Stimulated activated effector memory CD8-positive, alpha-beta T cell treated with anti-CD3 and anti-CD28 coated beads, Interleukin-12 subunit alpha, Interleukin-12 subunit beta, amount 100 ng/mL, for 72 hours (primary cell): ENCODE measurements at regions not wholly inside any gene's neighbourhood (a gene's known extent, or its start where the extent isn't known, plus 50 kb on each side); places are given as distances from the start of the nearest gene placed in this dataset.
"Not testable (repeated sequence)": the region's sequence is repeated elsewhere in the genome, so short reads cannot be mapped to it uniquely, and the experiment has no call there.

Source experiments
- ATAC-seq: fragments of 150-1000 bp; cut with Tn5 transposase; 2 replicates; pipeline ENCODE4 v1.10.0; 2021
- DNase-seq, 2 donors: peaks; one replicate each; pipeline ENCODE4 v3.0.0; 2021 to 2022; ENCODE audit warnings: low spot score in 2 of 2
- H3K27ac Mint-ChIP-seq: one replicate; pipeline ENCODE4 v1.8.0; 2022; ENCODE audit warnings: mild to moderate bottlenecking, mixed read lengths
- H3K36me3 Mint-ChIP-seq: one replicate; pipeline ENCODE4 v1.8.0; 2022; ENCODE audit warnings: mild to moderate bottlenecking, mixed read lengths
- H3K4me1 Mint-ChIP-seq: one replicate; pipeline ENCODE4 v1.8.0; 2022; ENCODE audit warnings: mixed read lengths
- H3K4me3 Mint-ChIP-seq: one replicate; pipeline ENCODE4 v1.8.0; 2022; ENCODE audit warnings: mild to moderate bottlenecking, mixed read lengths
- H3K9me3 Mint-ChIP-seq: one replicate; pipeline ENCODE4 v1.8.0; 2022; ENCODE audit warnings: mixed read lengths

DNA sequence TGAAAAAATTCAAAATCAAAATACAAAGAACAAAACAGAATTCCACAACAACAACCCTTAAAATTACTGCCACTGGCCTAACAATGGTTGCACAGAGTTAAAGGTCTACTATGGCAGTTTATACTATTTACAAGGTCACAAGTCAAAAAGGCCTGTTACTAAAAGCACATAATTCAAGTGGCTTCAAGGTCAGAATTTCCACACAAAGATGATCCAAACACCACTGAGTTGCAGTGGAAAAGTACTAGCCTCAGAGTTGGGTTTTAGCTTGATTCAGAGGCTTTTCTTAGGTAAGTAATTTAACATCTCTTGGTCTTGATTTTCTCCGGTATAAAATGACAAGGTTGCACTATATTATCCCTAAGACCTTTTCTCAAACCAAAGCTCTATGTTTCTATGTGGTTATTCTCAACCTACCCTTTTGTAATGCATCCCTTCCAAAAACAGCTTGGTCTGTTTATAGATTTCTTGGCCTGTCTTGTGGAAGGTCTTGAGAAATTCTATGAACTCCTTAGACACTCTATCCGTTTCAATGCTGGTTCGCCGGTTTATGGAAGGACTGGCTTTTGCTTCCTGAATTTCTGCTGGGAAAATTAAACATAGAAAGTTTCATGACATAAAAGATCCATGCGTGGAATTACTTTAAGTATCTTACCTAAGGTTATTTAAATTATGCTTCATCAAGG lies 69.5 kb downstream of the MDH2 start:
- H3K4me1 Mint-ChIP-seq, H3K36me3 Mint-ChIP-seq, ATAC-seq, DNase-seq, H3K27ac Mint-ChIP-seq, H3K9me3 Mint-ChIP-seq, H3K4me3 Mint-ChIP-seq: not testable (repeated sequence)

- not testable (repeated sequence) for ATAC-seq, H3K9me3 Mint-ChIP-seq, H3K4me3 Mint-ChIP-seq, H3K36me3 Mint-ChIP-seq, H3K4me1 Mint-ChIP-seq, H3K27ac Mint-ChIP-seq, DNase-seq
These were observed 70.5 kb downstream of the MDH2 start for GRCh38 chr7:76118253-76119036.

- DNase-seq (no peak), ATAC-seq (no peak)
- Mint-ChIP-seq H3K4me3 (no peak overlapping the region), H3K4me1 (no peaks in the 10 kb centered on the region), H3K27ac (no peak overlapping the region), H3K36me3 (no peaks in the 10 kb centered on the region), H3K9me3 (no peaks in the 10 kb centered on the region)
These were observed 73.1 kb downstream of the MDH2 start for GRCh38 chr7:76121044-76121443.

DNA sequence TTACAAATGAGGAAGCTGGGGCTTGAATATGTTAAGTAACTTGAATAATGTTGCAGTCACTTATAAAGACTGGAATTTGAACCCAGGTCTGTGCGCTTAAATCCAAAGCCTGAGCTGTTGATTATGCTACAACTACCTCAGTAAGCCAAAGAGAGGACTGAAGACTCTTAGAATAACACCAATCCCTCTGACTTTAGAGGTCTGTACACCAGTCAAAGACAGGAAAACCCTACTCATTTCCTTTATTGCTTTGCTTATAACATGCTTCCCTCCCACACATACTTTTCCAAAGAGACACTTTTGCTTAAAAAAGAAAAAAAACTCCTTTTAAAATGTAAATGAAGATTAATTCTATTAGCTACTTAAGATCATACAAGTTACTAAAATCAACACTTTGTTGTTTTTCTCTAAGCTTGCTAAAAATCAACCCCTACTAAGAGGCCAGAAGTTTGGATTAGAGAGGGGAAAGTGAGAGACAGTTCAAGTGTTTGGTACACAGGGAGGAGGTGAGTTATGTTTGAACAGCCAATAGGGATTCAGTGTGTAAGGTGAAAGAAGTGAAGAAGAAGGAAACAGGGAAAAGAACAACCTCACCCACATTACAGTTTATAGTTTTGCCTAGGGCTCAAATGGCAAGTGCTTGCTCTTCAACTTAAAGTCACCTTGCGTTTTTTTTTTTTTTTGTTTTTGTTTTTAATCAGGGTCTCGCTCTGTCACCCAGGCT lies 74.8 kb downstream of the MDH2 start:
- ATAC-seq (no peak), DNase-seq (no peak)
- H3K27ac Mint-ChIP-seq, result no peak overlapping the region
- no peaks in the 10 kb centered on the region for H3K9me3 Mint-ChIP-seq
- no peaks in the 10 kb centered on the region for H3K4me1 Mint-ChIP-seq
- no peaks in the 10 kb centered on the region for H3K36me3 Mint-ChIP-seq
- no peak overlapping the region for H3K4me3 Mint-ChIP-seq

GRCh38 chr7:76123316-76123715 lies 75.4 kb downstream of the MDH2 start:
- no peak for DNase-seq
- ATAC-seq, result no peak
- Mint-ChIP-seq H3K36me3 (no peaks in the 10 kb centered on the region), H3K27ac (no peak overlapping the region), H3K9me3 (no peaks in the 10 kb centered on the region), H3K4me1 (no peaks in the 10 kb centered on the region), H3K4me3 (no peak overlapping the region)

DNA sequence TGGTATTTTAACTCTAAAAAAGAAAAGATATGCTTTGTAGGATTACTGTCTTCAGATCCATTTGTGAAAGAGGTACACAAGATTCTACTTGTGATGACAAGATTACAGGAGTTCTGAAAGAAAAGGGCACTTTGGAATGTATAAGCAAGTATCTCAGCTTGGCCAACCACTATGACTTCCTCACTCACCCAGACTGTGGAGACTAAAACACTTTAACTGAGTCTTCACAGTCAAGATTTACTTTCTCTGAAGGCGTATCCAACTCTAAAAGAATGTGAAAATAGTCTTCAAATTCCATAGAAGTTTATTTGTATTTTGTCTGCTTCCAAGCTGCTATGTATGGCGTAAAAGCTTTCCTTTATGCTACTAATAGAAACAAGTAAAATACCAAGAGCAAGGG lies 76.1 kb upstream of the SRRM3 start:
- ATAC-seq (no peak), DNase-seq (no peak)
- no peak overlapping the region for H3K4me3 Mint-ChIP-seq
- no peaks in the 10 kb centered on the region for H3K36me3 Mint-ChIP-seq
- H3K9me3 Mint-ChIP-seq, result no peaks in the 10 kb centered on the region
- H3K4me1 Mint-ChIP-seq, result no peaks in the 10 kb centered on the region
- H3K27ac Mint-ChIP-seq, result no peak overlapping the region

- Mint-ChIP-seq H3K27ac (no peak overlapping the region), H3K4me1 (no peaks in the 10 kb centered on the region), H3K4me3 (no peak overlapping the region), H3K36me3 (no peaks in the 10 kb centered on the region), H3K9me3 (no peaks in the 10 kb centered on the region)
- ATAC-seq (no peak), DNase-seq (no peak)
These were observed 75.1 kb upstream of the SRRM3 start for GRCh38 chr7:76126632-76127031.

DNA sequence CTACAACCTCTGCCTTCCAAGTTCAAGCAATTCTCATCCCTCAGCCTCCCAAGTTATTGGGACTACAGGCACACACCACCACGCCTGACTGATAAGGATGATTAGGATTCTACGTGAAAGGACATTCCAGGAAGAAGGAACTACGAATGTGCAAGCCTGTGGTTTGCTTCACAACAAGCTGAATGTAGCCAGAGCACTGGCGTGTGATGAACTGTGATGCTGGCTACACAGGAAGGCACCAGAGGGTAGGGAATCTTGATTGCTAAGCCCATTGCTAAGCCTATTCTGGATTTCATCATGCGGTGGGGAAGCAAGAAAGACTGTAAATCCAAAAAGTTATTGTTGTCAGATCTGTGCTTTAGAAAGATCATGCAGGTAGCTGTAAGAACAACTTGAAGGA lies 72.3 kb upstream of the SRRM3 start:
- no peak for DNase-seq
- Mint-ChIP-seq H3K9me3 (no peaks in the 10 kb centered on the region), H3K36me3 (no peaks in the 10 kb centered on the region), H3K4me3 (no peak overlapping the region), H3K27ac (no peak overlapping the region), H3K4me1 (peaks cover 6% of the 10 kb centered on the region)
- ATAC-seq, result no peak

- no peak overlapping the region for H3K27ac Mint-ChIP-seq
- H3K4me1 Mint-ChIP-seq, result peaks cover 6% of the 10 kb centered on the region
- no peaks in the 10 kb centered on the region for H3K36me3 Mint-ChIP-seq
- no peak overlapping the region for H3K4me3 Mint-ChIP-seq
- DNase-seq, result no peak
- H3K9me3 Mint-ChIP-seq, result no peaks in the 10 kb centered on the region
- ATAC-seq, result no peak
These were observed 71.9 kb upstream of the SRRM3 start for GRCh38 chr7:76129836-76130235.

GRCh38 chr7:76130661-76131060 lies 71.0 kb upstream of the SRRM3 start:
- DNase-seq, H3K27ac Mint-ChIP-seq, H3K4me3 Mint-ChIP-seq, H3K36me3 Mint-ChIP-seq, H3K4me1 Mint-ChIP-seq, H3K9me3 Mint-ChIP-seq: not testable (repeated sequence)
- peak; percentile 69 for ATAC-seq

- not testable (repeated sequence) for H3K36me3 Mint-ChIP-seq, H3K9me3 Mint-ChIP-seq, H3K27ac Mint-ChIP-seq, H3K4me1 Mint-ChIP-seq, DNase-seq, ATAC-seq, H3K4me3 Mint-ChIP-seq
These were observed 69.8 kb upstream of the SRRM3 start for GRCh38 chr7:76131887-76132286.

DNA sequence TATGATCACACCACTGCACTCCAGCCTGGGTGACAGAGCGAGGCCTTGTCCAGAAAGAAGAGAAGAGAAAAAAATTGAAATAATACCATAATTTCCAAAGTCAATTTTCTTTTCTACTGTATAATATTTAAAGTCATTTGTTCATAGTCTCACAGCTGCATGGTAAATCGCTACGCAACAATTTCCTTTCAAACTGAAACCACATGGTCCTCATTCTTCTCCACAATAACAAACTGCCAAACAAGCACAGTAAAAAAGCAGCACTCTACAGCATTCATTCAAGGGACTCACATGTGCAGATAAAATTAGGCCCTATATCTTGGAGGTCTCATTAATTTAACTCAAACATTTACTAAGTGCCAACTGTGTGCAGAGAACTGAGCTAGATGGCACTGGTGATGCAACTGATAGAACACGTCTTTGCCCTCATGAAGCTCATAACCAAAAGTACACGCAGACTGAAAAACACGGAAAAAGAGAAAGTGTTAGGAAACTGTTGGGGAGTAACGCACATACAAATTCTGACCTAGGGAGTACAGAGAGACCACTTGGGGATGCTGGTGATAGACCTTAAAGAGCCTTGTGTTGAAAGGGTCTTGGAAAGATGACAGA lies 68.4 kb upstream of the SRRM3 start:
- ATAC-seq (no peak), DNase-seq (no peak)
- Mint-ChIP-seq H3K4me1 (peaks cover 6% of the 10 kb centered on the region), H3K9me3 (no peaks in the 10 kb centered on the region), H3K4me3 (no peak overlapping the region), H3K27ac (no peak overlapping the region), H3K36me3 (no peaks in the 10 kb centered on the region)

DNA sequence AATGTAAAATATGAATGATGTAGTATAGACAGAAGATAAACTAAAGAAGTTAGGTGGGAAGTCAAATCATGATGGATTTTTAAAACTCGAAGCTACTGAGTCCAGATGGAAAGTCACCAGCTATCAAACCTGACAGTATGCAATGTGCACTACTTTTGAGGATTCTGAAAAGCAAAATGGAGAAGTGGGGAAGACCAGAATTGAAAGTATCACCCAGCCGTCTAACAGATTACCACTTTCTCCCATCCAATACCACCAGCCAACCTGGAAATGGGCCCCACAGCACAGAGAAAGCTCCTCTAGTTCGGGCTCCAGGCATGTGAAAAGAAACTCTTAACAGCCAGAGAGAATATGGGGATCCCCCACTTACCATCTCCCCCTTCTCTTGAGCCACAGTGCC lies 67.9 kb upstream of the SRRM3 start:
- ATAC-seq (no peak), DNase-seq (no peak)
- Mint-ChIP-seq H3K27ac (no peak overlapping the region), H3K36me3 (no peaks in the 10 kb centered on the region), H3K4me1 (peaks cover 6% of the 10 kb centered on the region), H3K9me3 (no peaks in the 10 kb centered on the region), H3K4me3 (no peak overlapping the region)

DNA sequence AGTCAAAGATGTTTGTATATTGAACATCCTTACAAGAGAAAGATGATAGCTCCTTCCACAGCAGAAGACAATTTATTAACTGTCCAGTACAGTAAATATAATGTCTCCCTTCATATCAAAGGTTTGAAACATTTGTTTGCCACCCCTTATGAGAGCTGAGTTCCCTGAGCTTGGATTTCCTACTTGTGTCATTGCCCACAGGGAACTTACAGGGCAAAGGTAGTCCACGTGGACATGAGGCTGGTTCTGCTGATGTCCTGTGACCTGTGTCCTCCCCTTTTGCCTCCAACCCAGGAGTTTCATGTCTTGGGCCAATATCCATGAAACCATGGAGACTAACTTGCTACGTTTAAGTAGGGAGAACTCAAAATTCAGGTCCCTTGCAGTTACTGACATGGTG lies 66.4 kb upstream of the SRRM3 start:
- not testable (repeated sequence) for ATAC-seq, H3K4me3 Mint-ChIP-seq, H3K9me3 Mint-ChIP-seq, H3K4me1 Mint-ChIP-seq, H3K27ac Mint-ChIP-seq, DNase-seq, H3K36me3 Mint-ChIP-seq

DNA sequence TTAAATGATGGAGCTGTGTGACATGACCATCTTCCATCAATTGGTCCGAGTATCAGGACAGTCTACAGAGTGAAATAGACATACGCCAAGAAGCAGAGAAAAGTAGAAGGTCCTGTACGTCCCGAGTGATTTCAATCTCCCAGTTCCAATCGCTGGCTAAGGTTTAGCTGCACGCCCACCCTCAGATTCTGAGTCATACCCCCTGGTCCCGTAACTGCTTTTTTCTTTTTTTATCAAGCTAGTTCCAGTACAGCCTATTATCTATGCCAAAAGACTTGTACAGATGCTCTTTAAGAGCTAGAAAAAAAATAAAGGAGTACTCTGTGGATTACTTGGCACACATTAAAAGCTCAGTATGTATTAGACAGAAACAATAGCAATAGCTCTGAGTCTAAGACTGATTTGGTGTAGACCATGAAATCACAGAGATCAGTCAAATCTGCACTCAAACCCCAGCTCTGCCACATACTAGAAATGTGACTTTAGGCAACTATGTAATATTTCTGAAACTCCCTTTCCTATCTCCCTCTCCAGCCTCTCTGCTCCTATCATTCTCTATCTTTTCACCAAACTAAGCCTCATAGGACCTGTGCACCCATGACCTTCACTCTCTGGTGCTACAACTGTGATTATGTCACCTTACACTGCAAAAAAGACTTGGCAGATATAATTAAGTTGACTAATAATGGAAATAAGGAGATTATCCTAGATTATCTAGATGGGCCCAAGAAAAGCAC lies 63.0 kb upstream of the SRRM3 start:
- not testable (repeated sequence) for H3K36me3 Mint-ChIP-seq, H3K4me1 Mint-ChIP-seq, H3K27ac Mint-ChIP-seq, DNase-seq, H3K4me3 Mint-ChIP-seq, H3K9me3 Mint-ChIP-seq, ATAC-seq
